ENCODE measurements at regions not wholly inside any gene's neighbourhood (a gene's known extent, or its start where the extent isn't known, plus 50 kb on each side); places are given as distances from the start of the nearest gene placed in this dataset.

DNA sequence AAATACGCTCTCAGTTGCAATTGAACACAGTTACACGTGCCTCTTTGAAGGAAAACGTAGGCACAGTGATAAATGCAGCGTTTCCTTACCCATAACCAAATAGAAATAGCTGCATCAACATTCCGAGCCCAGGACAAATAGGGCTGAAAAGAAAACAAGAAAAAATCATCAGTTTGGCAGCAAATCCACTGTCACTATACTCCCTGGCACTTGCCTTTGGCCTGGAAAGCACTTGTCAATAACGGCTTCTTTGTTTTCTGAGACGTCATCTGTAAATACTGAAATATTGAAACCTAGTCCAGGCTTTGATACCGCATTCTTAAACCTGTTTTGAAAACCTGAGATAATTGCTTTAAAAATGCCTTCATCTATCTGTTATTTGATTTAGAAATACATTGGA lies 167.2 kb upstream of the AKR1E2 start:
- Histone ChIP-seq H3K27me3 (ENCODE audit: control insufficient read depth, extremely low read depth, insufficient read depth, low read length) (no peaks in the 10 kb centered on the region), H3K9ac (ENCODE audit: control insufficient read depth, extremely low read depth, insufficient read depth, low read length) (no peak overlapping the region), H2AFZ (ENCODE audit: control insufficient read depth, low read length) (no peak overlapping the region), H3K27ac (ENCODE audit: control insufficient read depth, insufficient read depth, low read length) (peak overlapping the region; percentile 30), H3K9me1 (ENCODE audit: control insufficient read depth, extremely low read depth, insufficient read depth, low read length) (no peaks in the 10 kb centered on the region), H3K36me3 (ENCODE audit: control insufficient read depth in 2 of 2, extremely low read depth in 1 of 2, insufficient read depth in 2 of 2, low read length in 2 of 2) (peaks cover 0 to 5% of the 10 kb centered on the region in 2 experiments), H3K4me3 (ENCODE audit: control insufficient read depth in 2 of 3, extremely low read depth in 1 of 3, insufficient read depth in 2 of 3, low read depth in 1 of 3, low read length in 3 of 3) (no peak overlapping the region), H4K20me1 (ENCODE audit: control insufficient read depth, extremely low read depth, insufficient read depth, low read length) (no peaks in the 10 kb centered on the region), H3K4me1 (ENCODE audit: control insufficient read depth, extremely low read depth, insufficient read depth, low read length) (peaks cover 19% of the 10 kb centered on the region), H3K79me2 (ENCODE audit: control insufficient read depth, insufficient read depth, low read length) (peaks cover 29% of the 10 kb centered on the region), H3K9me3 (ENCODE audit: control insufficient read depth, low read depth, low read length) (no peaks in the 10 kb centered on the region), H3K4me2 (ENCODE audit: control insufficient read depth, extremely low read depth, insufficient read depth, low read depth, low read length) (no peak overlapping the region)
- no peak for TF ChIP-seq EZH2 (IDR thresholded peaks at IDR 0.05; ENCODE audit: low read length)
- TF ChIP-seq, protein P1, sequence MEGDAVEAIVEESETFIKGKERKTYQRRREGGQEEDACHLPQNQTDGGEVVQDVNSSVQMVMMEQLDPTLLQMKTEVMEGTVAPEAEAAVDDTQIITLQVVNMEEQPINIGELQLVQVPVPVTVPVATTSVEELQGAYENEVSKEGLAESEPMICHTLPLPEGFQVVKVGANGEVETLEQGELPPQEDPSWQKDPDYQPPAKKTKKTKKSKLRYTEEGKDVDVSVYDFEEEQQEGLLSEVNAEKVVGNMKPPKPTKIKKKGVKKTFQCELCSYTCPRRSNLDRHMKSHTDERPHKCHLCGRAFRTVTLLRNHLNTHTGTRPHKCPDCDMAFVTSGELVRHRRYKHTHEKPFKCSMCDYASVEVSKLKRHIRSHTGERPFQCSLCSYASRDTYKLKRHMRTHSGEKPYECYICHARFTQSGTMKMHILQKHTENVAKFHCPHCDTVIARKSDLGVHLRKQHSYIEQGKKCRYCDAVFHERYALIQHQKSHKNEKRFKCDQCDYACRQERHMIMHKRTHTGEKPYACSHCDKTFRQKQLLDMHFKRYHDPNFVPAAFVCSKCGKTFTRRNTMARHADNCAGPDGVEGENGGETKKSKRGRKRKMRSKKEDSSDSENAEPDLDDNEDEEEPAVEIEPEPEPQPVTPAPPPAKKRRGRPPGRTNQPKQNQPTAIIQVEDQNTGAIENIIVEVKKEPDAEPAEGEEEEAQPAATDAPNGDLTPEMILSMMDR (optimal IDR thresholded peaks at IDR 0.05 in 1 of 3, IDR thresholded peaks at IDR 0.05 in 1 of 3, conservative IDR thresholded peaks at IDR 0.05 in 1 of 3; ENCODE audit: extremely low read depth in 1 of 3, insufficient read depth in 2 of 3, low read length in 3 of 3): no peak
- dilution Hi-C loops (cut with MboI; ENCODE audit: extremely low pct_ligation_motif_present, low sequenced_read_pairs): no loop called here
- FAIRE-seq (no peak), DNase-seq (ENCODE audit: low read depth, low spot score) (no peak)

DNA sequence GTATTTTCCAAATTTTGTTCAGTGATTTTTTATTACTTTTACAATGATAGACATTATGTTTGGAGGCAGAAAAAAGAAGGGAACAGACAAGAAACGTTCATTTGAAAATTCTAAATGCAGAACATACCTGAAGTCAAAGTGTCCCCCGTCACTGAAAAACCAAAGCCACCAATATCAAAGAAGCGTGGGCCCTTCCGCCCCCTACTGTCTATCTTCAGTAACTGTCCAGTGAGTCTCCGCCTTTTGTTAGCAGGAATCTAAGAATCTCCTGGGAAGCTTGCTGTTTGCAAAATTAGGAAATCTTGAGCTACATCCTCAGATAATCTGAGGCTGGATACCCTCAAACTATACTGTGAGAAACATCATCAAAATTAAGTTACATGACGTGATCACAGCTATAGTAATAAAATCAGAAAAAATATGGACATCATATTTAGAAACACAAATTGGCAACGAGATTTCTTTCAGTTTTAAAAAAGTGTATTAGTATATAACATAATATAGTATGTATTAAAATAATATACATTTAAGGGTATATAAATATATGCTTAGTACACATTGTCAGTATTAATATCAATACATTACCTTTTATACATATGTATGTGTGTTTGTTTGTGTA lies 169.3 kb upstream of the AKR1E2 start:
- Histone ChIP-seq H3K9me1 (ENCODE audit: control insufficient read depth, extremely low read depth, insufficient read depth, low read length) (no peaks in the 10 kb centered on the region), H3K4me1 (ENCODE audit: control insufficient read depth, extremely low read depth, insufficient read depth, low read length) (peaks cover 9% of the 10 kb centered on the region), H3K79me2 (ENCODE audit: control insufficient read depth, insufficient read depth, low read length) (peaks cover 21% of the 10 kb centered on the region), H4K20me1 (ENCODE audit: control insufficient read depth, extremely low read depth, insufficient read depth, low read length) (no peaks in the 10 kb centered on the region), H3K9me3 (ENCODE audit: control insufficient read depth, low read depth, low read length) (no peaks in the 10 kb centered on the region), H3K27ac (ENCODE audit: control insufficient read depth, insufficient read depth, low read length) (no peak overlapping the region), H3K27me3 (ENCODE audit: control insufficient read depth, extremely low read depth, insufficient read depth, low read length) (no peaks in the 10 kb centered on the region), H3K9ac (ENCODE audit: control insufficient read depth, extremely low read depth, insufficient read depth, low read length) (no peak overlapping the region), H2AFZ (ENCODE audit: control insufficient read depth, low read length) (no peak overlapping the region), H3K4me2 (ENCODE audit: control insufficient read depth, extremely low read depth, insufficient read depth, low read depth, low read length) (peak overlapping the region; percentile 23), H3K36me3 (ENCODE audit: control insufficient read depth in 2 of 2, extremely low read depth in 1 of 2, insufficient read depth in 2 of 2, low read length in 2 of 2) (peaks cover 2 to 5% of the 10 kb centered on the region in 2 experiments), H3K4me3 (ENCODE audit: control insufficient read depth in 2 of 3, extremely low read depth in 1 of 3, insufficient read depth in 2 of 3, low read depth in 1 of 3, low read length in 3 of 3) (no peak overlapping the region)
- no peak for DNase-seq (ENCODE audit: low read depth, low spot score)
- peak; percentile 69 for FAIRE-seq
- dilution Hi-C loops (cut with MboI; ENCODE audit: extremely low pct_ligation_motif_present, low sequenced_read_pairs): no loop called here
- TF ChIP-seq, protein P1 (optimal IDR thresholded peaks at IDR 0.05 in 1 of 3, IDR thresholded peaks at IDR 0.05 in 1 of 3, conservative IDR thresholded peaks at IDR 0.05 in 1 of 3; ENCODE audit: extremely low read depth in 1 of 3, insufficient read depth in 2 of 3, low read length in 3 of 3): peak; percentile 78 to 84 (median 78)
- no peak for TF ChIP-seq EZH2 (IDR thresholded peaks at IDR 0.05; ENCODE audit: low read length)

Measured in keratinocyte (primary cell).